Breast epithelium (tissue), 4 donors: ENCODE measurements at regions not wholly inside any gene's neighbourhood (a gene's known extent, or its start where the extent isn't known, plus 50 kb on each side); places are given as distances from the start of the nearest gene placed in this dataset.

ENCODE experiments used
- DNase-seq, 2 donors: peaks; one replicate each; pipeline ENCODE4 v3.0.0-alpha.2; 2019; ENCODE audit warnings: low spot score in 2 of 2
- H3K27ac ChIP-seq, 2 donors: fragments of 200-600 bp; sonication (generic) in 1 of 2; one replicate each; pipeline ENCODE4 v1.5.1; 2016 to 2019; ENCODE audit warnings: mild to moderate bottlenecking in 1 of 2
- H3K27me3 ChIP-seq, 2 donors: fragments of 200-600 bp; sonication (generic) in 1 of 2; one replicate each; pipeline versions ENCODE4 v1.5.1 to v1.6.0; 2017 to 2019; ENCODE audit warnings: control low read depth in 1 of 2, mild to moderate bottlenecking in 1 of 2
- H3K36me3 ChIP-seq: fragments of 200-600 bp; one replicate; pipeline ENCODE4 v1.5.1; 2019
- H3K4me1 ChIP-seq, 2 donors: fragments of 200-600 bp; sonication (generic); one replicate each; pipeline ENCODE4 v1.5.1; 2016 to 2019; ENCODE audit warnings: control low read depth in 1 of 2
- H3K4me3 ChIP-seq, 3 donors: fragments of 200-600 bp; sonication (generic); 1 replicate in 2 of 3; 2 replicates in 1 of 3; pipeline ENCODE4 v1.5.1; 2016 to 2019; ENCODE audit warnings: mild to moderate bottlenecking in 3 of 3, moderate library complexity in 2 of 3
- H3K9me3 ChIP-seq, 2 donors: fragments of 200-600 bp; sonication (generic) in 1 of 2; one replicate each; pipeline ENCODE4 v1.5.1; 2016 to 2019; ENCODE audit warnings: control low read depth in 1 of 2
- POLR2A ChIP-seq: fragments of 450-650 bp; IDR thresholded peaks from one replicate; pipeline ENCODE4 v1.6.1; 2016; ENCODE audit warnings: antibody characterized with exemption, mild to moderate bottlenecking, moderate library complexity
- POLR2AphosphoS5 ChIP-seq, 3 donors: sonication (generic); formaldehyde crosslinking; IDR thresholded peaks; one replicate each; pipeline ENCODE4 v1.6.1; 2017; ENCODE audit warnings: antibody characterized with exemption in 3 of 3
- intact Hi-C: fragments of 100-400 bp; cut with DNase I; formaldehyde crosslinking; loops from one replicate; pipeline ENCODE4 v1.15.1; 2023; ENCODE audit warnings: low total_unique reads
- TF ChIP-seq, protein P1 (sequence below), 3 donors: fragments of 450-650 bp; IDR thresholded peaks; one replicate each; pipeline ENCODE4 v1.5.1; 2016 to 2017; ENCODE audit warnings: antibody characterized with exemption in 3 of 3, mild to moderate bottlenecking in 3 of 3, moderate library complexity in 3 of 3

DNA sequence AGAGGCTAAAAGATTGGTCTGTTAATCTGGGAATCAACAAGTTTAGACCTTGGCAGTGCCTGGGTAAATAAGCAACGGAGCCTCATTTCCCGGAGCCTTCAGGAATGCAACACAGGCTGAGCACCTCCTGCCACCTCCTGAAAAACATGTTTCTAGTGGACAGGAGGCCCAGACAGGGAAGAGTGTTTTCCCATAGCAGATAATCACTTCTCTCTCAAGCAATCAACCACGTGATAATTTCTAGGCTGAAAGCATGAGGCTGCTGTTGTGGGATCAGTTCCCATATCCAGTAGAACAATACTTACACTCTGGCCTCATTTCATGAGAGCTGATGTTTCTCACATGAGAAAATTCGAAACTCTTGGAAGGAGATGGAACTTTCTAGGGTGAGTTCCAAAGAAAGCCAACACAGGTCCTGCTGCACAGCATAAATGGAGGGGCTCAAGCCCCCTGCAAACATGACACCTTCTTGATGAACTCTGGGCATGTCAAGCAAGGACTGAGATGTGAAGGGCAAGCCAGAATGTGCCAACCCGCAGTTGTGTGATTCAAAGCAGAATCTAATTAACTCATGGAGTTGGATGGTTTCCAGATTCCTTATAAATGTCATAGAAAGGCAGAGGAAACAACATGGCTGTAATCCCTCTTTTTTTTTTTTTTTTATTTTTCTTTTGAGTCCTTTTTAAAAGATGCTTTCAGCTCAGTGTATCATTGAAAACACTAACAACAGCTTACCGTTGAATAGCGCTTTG, 228.5 kb upstream of the SESN3 start:
- no peak for TF ChIP-seq POLR2A
- TF ChIP-seq, protein P1, sequence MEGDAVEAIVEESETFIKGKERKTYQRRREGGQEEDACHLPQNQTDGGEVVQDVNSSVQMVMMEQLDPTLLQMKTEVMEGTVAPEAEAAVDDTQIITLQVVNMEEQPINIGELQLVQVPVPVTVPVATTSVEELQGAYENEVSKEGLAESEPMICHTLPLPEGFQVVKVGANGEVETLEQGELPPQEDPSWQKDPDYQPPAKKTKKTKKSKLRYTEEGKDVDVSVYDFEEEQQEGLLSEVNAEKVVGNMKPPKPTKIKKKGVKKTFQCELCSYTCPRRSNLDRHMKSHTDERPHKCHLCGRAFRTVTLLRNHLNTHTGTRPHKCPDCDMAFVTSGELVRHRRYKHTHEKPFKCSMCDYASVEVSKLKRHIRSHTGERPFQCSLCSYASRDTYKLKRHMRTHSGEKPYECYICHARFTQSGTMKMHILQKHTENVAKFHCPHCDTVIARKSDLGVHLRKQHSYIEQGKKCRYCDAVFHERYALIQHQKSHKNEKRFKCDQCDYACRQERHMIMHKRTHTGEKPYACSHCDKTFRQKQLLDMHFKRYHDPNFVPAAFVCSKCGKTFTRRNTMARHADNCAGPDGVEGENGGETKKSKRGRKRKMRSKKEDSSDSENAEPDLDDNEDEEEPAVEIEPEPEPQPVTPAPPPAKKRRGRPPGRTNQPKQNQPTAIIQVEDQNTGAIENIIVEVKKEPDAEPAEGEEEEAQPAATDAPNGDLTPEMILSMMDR (IDR thresholded peaks at IDR 0.05), result no peak
- TF ChIP-seq POLR2AphosphoS5 (IDR thresholded peaks at IDR 0.05), result no peak
- H3K9me3 ChIP-seq, result no peaks in the 10 kb centered on the region
- no peak overlapping the region for H3K4me3 ChIP-seq
- intact Hi-C loops, result no loop called here
- H3K27me3 ChIP-seq, result no peaks in the 10 kb centered on the region
- H3K4me1 ChIP-seq, result peaks cover 0 to 3% of the 10 kb centered on the region in 2 donors
- no peaks in the 10 kb centered on the region for H3K36me3 ChIP-seq
- DNase-seq, result no peak
- peak overlapping the region; percentile 10 to 81 for H3K27ac ChIP-seq

GRCh38 chr11:95456714-95457491, 225.9 kb upstream of the SESN3 start:
- Histone ChIP-seq H3K27ac (no peak overlapping the region), H3K9me3 (no peaks in the 10 kb centered on the region), H3K27me3 (no peaks in the 10 kb centered on the region), H3K4me3 (no peak overlapping the region), H3K4me1 (peaks cover 3 to 9% of the 10 kb centered on the region in 2 donors), H3K36me3 (no peaks in the 10 kb centered on the region)
- intact Hi-C loops, result no loop called here
- TF ChIP-seq, protein P1 (IDR thresholded peaks at IDR 0.05), result no peak
- TF ChIP-seq POLR2A (no peak), POLR2AphosphoS5 (IDR thresholded peaks at IDR 0.05) (no peak)
- DNase-seq, result no peak

- TF ChIP-seq, protein P1 (IDR thresholded peaks at IDR 0.05), result no peak
- TF ChIP-seq POLR2AphosphoS5 (IDR thresholded peaks at IDR 0.05) (no peak), POLR2A (no peak)
- H3K4me3 ChIP-seq, result no peak overlapping the region
- no peak for DNase-seq
- H3K27me3 ChIP-seq, result no peaks in the 10 kb centered on the region
- H3K9me3 ChIP-seq, result no peaks in the 10 kb centered on the region
- intact Hi-C loops, result no loop called here
- H3K36me3 ChIP-seq, result no peaks in the 10 kb centered on the region
- H3K27ac ChIP-seq, result no peak overlapping the region
- H3K4me1 ChIP-seq, result peaks cover 3 to 9% of the 10 kb centered on the region in 2 donors
These were observed 224.4 kb upstream of the SESN3 start for GRCh38 chr11:95455228-95455970.

GRCh38 chr11:95453616-95454171, 222.7 kb upstream of the SESN3 start:
- DNase-seq, result peak; percentile 65 to 91
- Histone ChIP-seq H3K9me3 (no peaks in the 10 kb centered on the region), H3K27me3 (no peaks in the 10 kb centered on the region), H3K4me1 (peaks cover 0 to 9% of the 10 kb centered on the region in 2 donors), H3K36me3 (no peaks in the 10 kb centered on the region), H3K27ac (peak overlapping the region; percentile 45 to 67), H3K4me3 (no peak overlapping the region)
- TF ChIP-seq POLR2A, result no peak
- TF ChIP-seq, protein P1 (IDR thresholded peaks at IDR 0.05), result no peak
- TF ChIP-seq POLR2AphosphoS5 (IDR thresholded peaks at IDR 0.05), result peak in 2 of 3 donors; percentile 45 to 47
- intact Hi-C loops, result no loop called here
